ENCODE measurements at regions not wholly inside any gene's neighbourhood (a gene's known extent, or its start where the extent isn't known, plus 50 kb on each side); places are given as distances from the start of the nearest gene placed in this dataset.
"Not testable (repeated sequence)": the region's sequence is repeated elsewhere in the genome, so short reads cannot be mapped to it uniquely, and the experiment has no call there.

GRCh38 chr14:101313268-101313667, 248.0 kb upstream of the DIO3 start:
- in situ Hi-C loops (cut with HindIII; ENCODE audit: low sequenced_read_pairs), result no loop called here
- H3K4me3 ChIP-seq (ENCODE audit: low read depth, low read length), result no peak overlapping the region
- DNase-seq (ENCODE audit: low read depth, low spot score), result no peak
- TF ChIP-seq, protein P1, sequence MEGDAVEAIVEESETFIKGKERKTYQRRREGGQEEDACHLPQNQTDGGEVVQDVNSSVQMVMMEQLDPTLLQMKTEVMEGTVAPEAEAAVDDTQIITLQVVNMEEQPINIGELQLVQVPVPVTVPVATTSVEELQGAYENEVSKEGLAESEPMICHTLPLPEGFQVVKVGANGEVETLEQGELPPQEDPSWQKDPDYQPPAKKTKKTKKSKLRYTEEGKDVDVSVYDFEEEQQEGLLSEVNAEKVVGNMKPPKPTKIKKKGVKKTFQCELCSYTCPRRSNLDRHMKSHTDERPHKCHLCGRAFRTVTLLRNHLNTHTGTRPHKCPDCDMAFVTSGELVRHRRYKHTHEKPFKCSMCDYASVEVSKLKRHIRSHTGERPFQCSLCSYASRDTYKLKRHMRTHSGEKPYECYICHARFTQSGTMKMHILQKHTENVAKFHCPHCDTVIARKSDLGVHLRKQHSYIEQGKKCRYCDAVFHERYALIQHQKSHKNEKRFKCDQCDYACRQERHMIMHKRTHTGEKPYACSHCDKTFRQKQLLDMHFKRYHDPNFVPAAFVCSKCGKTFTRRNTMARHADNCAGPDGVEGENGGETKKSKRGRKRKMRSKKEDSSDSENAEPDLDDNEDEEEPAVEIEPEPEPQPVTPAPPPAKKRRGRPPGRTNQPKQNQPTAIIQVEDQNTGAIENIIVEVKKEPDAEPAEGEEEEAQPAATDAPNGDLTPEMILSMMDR (IDR thresholded peaks at IDR 0.05; ENCODE audit: low read depth, low read length), result no peak

DNA sequence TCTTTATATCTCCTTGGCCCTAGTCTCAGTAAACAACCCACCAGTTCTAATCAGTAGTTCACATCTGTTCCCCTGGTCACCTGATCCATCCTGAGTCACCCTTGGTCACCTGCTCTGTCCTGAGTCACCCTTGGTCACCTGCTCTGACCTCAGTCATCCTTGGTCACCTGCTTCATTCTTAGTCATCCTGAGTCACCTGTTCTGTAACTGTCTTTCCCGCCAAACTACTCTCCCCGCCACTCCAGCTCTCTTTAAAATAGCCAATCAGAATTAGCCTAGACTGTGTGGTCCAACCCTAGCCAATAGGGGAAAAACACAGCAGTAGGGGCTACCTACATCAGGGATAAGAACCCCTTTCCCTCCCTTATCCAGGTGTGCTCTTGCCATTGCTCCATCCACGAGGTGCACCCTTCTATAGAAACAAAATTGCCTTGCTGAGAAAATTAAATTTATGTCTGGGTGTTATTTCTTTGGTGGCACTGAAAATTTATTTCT, 245.4 kb upstream of the DIO3 start:
- in situ Hi-C loops (cut with HindIII; ENCODE audit: low sequenced_read_pairs), result no loop called here
- TF ChIP-seq, protein P1 (IDR thresholded peaks at IDR 0.05; ENCODE audit: low read depth, low read length), result no peak
- H3K4me3 ChIP-seq (ENCODE audit: low read depth, low read length), result no peak overlapping the region
- no peak for DNase-seq (ENCODE audit: low read depth, low spot score)

DNA sequence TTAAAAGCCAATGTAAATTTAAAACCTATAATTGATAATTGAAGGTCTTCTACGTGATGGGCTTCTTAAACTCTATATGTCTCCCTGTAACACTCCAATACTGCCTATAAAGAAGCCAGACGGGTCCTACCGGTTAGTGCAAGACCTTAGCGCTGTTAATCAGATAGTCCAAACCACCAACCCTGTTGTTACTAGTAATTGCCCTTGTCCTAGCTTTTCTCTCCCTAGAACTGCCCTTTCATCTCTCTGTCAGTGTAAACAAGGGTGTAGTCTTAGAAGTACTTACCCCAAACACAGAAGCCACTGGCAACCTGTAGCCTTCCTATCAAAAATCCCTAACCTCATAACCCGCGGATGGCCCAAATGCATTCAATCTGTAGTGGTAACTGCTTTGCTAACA, 243.0 kb upstream of the DIO3 start:
- TF ChIP-seq, protein P1 (IDR thresholded peaks at IDR 0.05; ENCODE audit: low read depth, low read length), result no peak
- in situ Hi-C loops (cut with HindIII; ENCODE audit: low sequenced_read_pairs), result no loop called here
- H3K4me3 ChIP-seq (ENCODE audit: low read depth, low read length), result no peak overlapping the region
- no peak for DNase-seq (ENCODE audit: low read depth, low spot score)

DNA sequence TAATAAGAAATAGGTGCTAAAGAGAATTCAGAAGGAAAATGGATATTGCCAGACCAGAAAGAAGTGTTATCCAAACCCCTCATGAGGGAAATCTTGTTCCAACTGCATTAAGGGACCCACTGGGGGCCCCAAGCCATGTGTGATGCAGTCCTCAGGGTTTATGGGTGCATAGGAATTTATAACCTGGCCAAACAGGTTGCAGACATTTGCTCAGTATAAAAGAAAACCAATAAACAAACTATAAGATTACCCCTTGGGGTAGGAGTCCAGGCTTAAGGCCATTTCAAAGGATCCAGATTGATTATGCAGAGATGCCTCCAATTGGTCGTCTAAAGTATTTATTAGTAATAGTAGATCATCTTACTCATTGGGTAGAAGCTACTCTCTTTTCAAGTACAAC, 240.9 kb upstream of the DIO3 start:
- DNase-seq (ENCODE audit: low read depth, low spot score), result no peak
- no peak overlapping the region for H3K4me3 ChIP-seq (ENCODE audit: low read depth, low read length)
- in situ Hi-C loops (cut with HindIII; ENCODE audit: low sequenced_read_pairs), result no loop called here
- TF ChIP-seq, protein P1 (IDR thresholded peaks at IDR 0.05; ENCODE audit: low read depth, low read length), result no peak

GRCh38 chr14:101322223-101322622, 239.1 kb upstream of the DIO3 start:
- in situ Hi-C loops (cut with HindIII; ENCODE audit: low sequenced_read_pairs), result no loop called here
- DNase-seq (ENCODE audit: low read depth, low spot score), result no peak
- H3K4me3 ChIP-seq (ENCODE audit: low read depth, low read length), result no peak overlapping the region
- TF ChIP-seq, protein P1 (IDR thresholded peaks at IDR 0.05; ENCODE audit: low read depth, low read length), result no peak

GRCh38 chr14:101323111-101323510, 238.2 kb upstream of the DIO3 start:
- in situ Hi-C loops (cut with HindIII; ENCODE audit: low sequenced_read_pairs), result no loop called here
- no peak for DNase-seq (ENCODE audit: low read depth, low spot score)
- no peak overlapping the region for H3K4me3 ChIP-seq (ENCODE audit: low read depth, low read length)
- TF ChIP-seq, protein P1 (IDR thresholded peaks at IDR 0.05; ENCODE audit: low read depth, low read length), result no peak

GRCh38 chr14:101323614-101324235, 237.6 kb upstream of the DIO3 start:
- DNase-seq (ENCODE audit: low read depth, low spot score); H3K4me3 ChIP-seq (ENCODE audit: low read depth, low read length); in situ Hi-C loops (cut with HindIII; ENCODE audit: low sequenced_read_pairs): not testable (repeated sequence)

Measured in astrocyte of the spinal cord (primary cell).